IMR-90 (cell line): ENCODE measurements at regions not wholly inside any gene's neighbourhood (a gene's known extent, or its start where the extent isn't known, plus 50 kb on each side); places are given as distances from the start of the nearest gene placed in this dataset.

Source experiments
- ATAC-seq: fragments of 200-7000 bp; cut with Tn5 transposase; 2 replicates; pipeline ENCODE4 v1.9.1; 2020; ENCODE audit warnings: low read depth, mild to moderate bottlenecking, moderate library complexity
- BruUV-seq: library from RNA; stranded (reverse); fragments of 400-500 nt; replicated peaks from 2 replicates; lab custom pipeline; 2021; lab: Mats Ljungman, UMichigan
- CTCF ChIA-PET: fragments of 300-600 bp; formaldehyde crosslinking; extraction: SDS; loops from one replicate; lab custom pipeline; 2021; ENCODE audit warnings: antibody characterized with exemption; lab: Yijun Ruan, JAX
- POLR2A ChIA-PET: fragments of 300-600 bp; sonication (Branson Sonifier 250); formaldehyde crosslinking; loops from one replicate; lab custom pipeline; 2022; ENCODE audit warnings: antibody characterized with exemption; ENCODE audit not compliant: unreplicated experiment; lab: Charles Lee
- DNase-seq: peaks from one replicate; pipeline ENCODE4 v3.0.0; 2013
- H2AFZ ChIP-seq: replicated peaks from 2 replicates; pipeline ENCODE3; 2013; ENCODE audit warnings: low read length, mild to moderate bottlenecking; ENCODE audit not compliant: poor library complexity
- H2AK5ac ChIP-seq: 2 replicates; pipeline ENCODE4 v1.6.1; 2013; ENCODE audit warnings: low read depth, low read length, inconsistent platforms
- H2AK9ac ChIP-seq: replicated peaks from 2 replicates; pipeline ENCODE3; 2013; ENCODE audit warnings: mild to moderate bottlenecking, low read depth, low read length, moderate library complexity; ENCODE audit not compliant: poor library complexity
- H2BK120ac ChIP-seq: 2 replicates; pipeline ENCODE4 v1.6.1; 2013; ENCODE audit warnings: low read depth, low read length, inconsistent platforms
- H2BK15ac ChIP-seq: 3 replicates; pipeline ENCODE4 v1.6.1; 2013; ENCODE audit warnings: low read depth, low read length, inconsistent platforms
- H2BK20ac ChIP-seq: 2 replicates; pipeline ENCODE4 v1.6.1; 2013; ENCODE audit warnings: low read depth, mild to moderate bottlenecking, inconsistent platforms, low read length, moderate library complexity
- H2BK5ac ChIP-seq: 2 replicates; pipeline ENCODE4 v1.6.1; 2013; ENCODE audit warnings: mild to moderate bottlenecking, low read depth, low read length, inconsistent platforms; ENCODE audit not compliant: poor library complexity, severe bottlenecking
- H3K14ac ChIP-seq: replicated peaks from 2 replicates; pipeline ENCODE4 v1.6.1; 2013; ENCODE audit warnings: low read depth, low read length, inconsistent platforms
- H3K18ac ChIP-seq: 2 replicates; pipeline ENCODE4 v1.6.1; 2013; ENCODE audit warnings: low read depth, low read length, control low read depth
- H3K23ac ChIP-seq: 2 replicates; pipeline ENCODE4 v1.6.1; 2013; ENCODE audit warnings: low read depth, low read length, inconsistent platforms
- H3K27ac ChIP-seq: 2 replicates; pipeline ENCODE4 v1.5.1; 2013; ENCODE audit warnings: mild to moderate bottlenecking, control low read depth, low read length; ENCODE audit not compliant: insufficient read depth
- H3K27me3 ChIP-seq: 2 replicates; pipeline ENCODE4 v1.6.1; 2013; ENCODE audit warnings: low read length; ENCODE audit not compliant: control insufficient read depth, insufficient read depth
- H3K36me3 ChIP-seq: 2 replicates; pipeline ENCODE4 v1.6.1; 2013; ENCODE audit warnings: low read length, mixed read lengths; ENCODE audit not compliant: control insufficient read depth, insufficient read depth
- H3K4ac ChIP-seq: 2 replicates; pipeline ENCODE4 v1.6.1; 2013; ENCODE audit warnings: low read depth, low read length, inconsistent platforms
- H3K4me1 ChIP-seq: 2 replicates; pipeline ENCODE4 v1.6.1; 2013; ENCODE audit warnings: low read length, mixed read lengths; ENCODE audit not compliant: control insufficient read depth, insufficient read depth
- H3K4me2 ChIP-seq: 2 replicates; pipeline ENCODE4 v1.6.1; 2013; ENCODE audit warnings: low read depth, mild to moderate bottlenecking, control low read depth, low read length, moderate library complexity
- H3K4me3 ChIP-seq: 2 replicates; pipeline ENCODE4 v1.5.1; 2013; ENCODE audit warnings: low read depth, mild to moderate bottlenecking, control low read depth, low read length, moderate library complexity; ENCODE audit not compliant: insufficient read depth
- H3K56ac ChIP-seq: 2 replicates; pipeline ENCODE4 v1.6.1; 2013; ENCODE audit warnings: low read length, inconsistent platforms; ENCODE audit not compliant: insufficient read depth; ENCODE audit errors: extremely low read depth
- H3K79me1 ChIP-seq, 2 experiments: 2 replicates each; pipeline ENCODE4 v1.6.1; 2013; ENCODE audit warnings: low read length in 2 of 2, inconsistent platforms in 1 of 2, low read depth in 1 of 2
- H3K9ac ChIP-seq: 2 replicates; pipeline ENCODE4 v1.6.1; 2013; ENCODE audit warnings: low read depth, low read length, control low read depth
- H3K9me1 ChIP-seq: 2 replicates; pipeline ENCODE4 v1.6.1; 2013; ENCODE audit warnings: low read length, inconsistent platforms; ENCODE audit not compliant: insufficient read depth
- H3K9me3 ChIP-seq: 2 replicates; pipeline ENCODE4 v1.6.1; 2013; ENCODE audit warnings: low read length; ENCODE audit not compliant: control insufficient read depth, insufficient read depth
- H4K20me1 ChIP-seq: 2 replicates; pipeline ENCODE4 v1.6.1; 2013; ENCODE audit warnings: low read length, inconsistent platforms; ENCODE audit not compliant: insufficient read depth
- H4K5ac ChIP-seq: 2 replicates; pipeline ENCODE4 v1.6.1; 2013; ENCODE audit warnings: mild to moderate bottlenecking, low read depth, low read length, control low read depth
- H4K8ac ChIP-seq, 2 experiments: 2 replicates each; pipeline ENCODE4 v1.6.1; 2013; ENCODE audit warnings: low read depth in 2 of 2, low read length in 2 of 2, control low read depth in 1 of 2, inconsistent platforms in 1 of 2
- H4K91ac ChIP-seq: 2 replicates; pipeline ENCODE4 v1.6.1; 2013; ENCODE audit warnings: low read depth, low read length, inconsistent platforms; ENCODE audit not compliant: insufficient read depth
- BHLHE40 ChIP-seq: fragments of 150-350 bp; IDR thresholded peaks from 2 replicates; pipeline ENCODE4 v1.6.1; 2016; ENCODE audit warnings: mild to moderate bottlenecking, low read depth, low read length
- CEBPB ChIP-seq: IDR thresholded peaks from 2 replicates; pipeline ENCODE4 v1.6.1; 2012; ENCODE audit warnings: low read depth, low read length, improper control_type of control experiment
- CHD1 ChIP-seq: IDR thresholded peaks from 2 replicates; pipeline ENCODE4 v1.6.1; 2012; ENCODE audit warnings: low read depth, low read length, improper control_type of control experiment
- CTCF ChIP-seq: conservative IDR thresholded peaks from 2 replicates; pipeline ENCODE4 v1.5.1; 2012; ENCODE audit warnings: mild to moderate bottlenecking, low read depth, low read length, improper control_type of control experiment
- FOS ChIP-seq: fragments of 150-350 bp; IDR thresholded peaks from 2 replicates; pipeline ENCODE4 v1.6.1; 2016; ENCODE audit warnings: low read depth, low read length
- MAFK ChIP-seq: IDR thresholded peaks from 2 replicates; pipeline ENCODE4 v1.6.1; 2012; ENCODE audit warnings: low read depth, low read length, improper control_type of control experiment
- MAZ ChIP-seq: IDR thresholded peaks from 2 replicates; pipeline ENCODE4 v1.6.1; 2012; ENCODE audit warnings: low read depth, mild to moderate bottlenecking, low read length, improper control_type of control experiment, moderate library complexity, borderline replicate concordance
- MXI1 ChIP-seq: IDR thresholded peaks from 2 replicates; pipeline ENCODE4 v1.6.1; 2012; ENCODE audit warnings: low read depth, mild to moderate bottlenecking, low read length, moderate library complexity, borderline replicate concordance
- NFE2L2 ChIP-seq: fragments of 150-350 bp; IDR thresholded peaks from 2 replicates; pipeline ENCODE4 v1.6.1; 2016; ENCODE audit warnings: low read depth, mild to moderate bottlenecking, low read length
- POLR2A ChIP-seq: IDR thresholded peaks from 2 replicates; pipeline ENCODE4 v1.6.1; 2012; ENCODE audit warnings: mild to moderate bottlenecking, low read depth, low read length
- RAD21 ChIP-seq: IDR thresholded peaks from 2 replicates; pipeline ENCODE4 v1.6.1; 2012; ENCODE audit warnings: low read length, improper control_type of control experiment
- RCOR1 ChIP-seq: IDR thresholded peaks from 2 replicates; pipeline ENCODE4 v1.6.1; 2012; ENCODE audit warnings: mild to moderate bottlenecking, low read length, improper control_type of control experiment; ENCODE audit not compliant: insufficient replicate concordance
- RFX5 ChIP-seq: IDR thresholded peaks from 2 replicates; pipeline ENCODE4 v1.8.0; 2012; ENCODE audit warnings: low read depth, mild to moderate bottlenecking, low read length, moderate library complexity
- SMC3 ChIP-seq: fragments of 150-350 bp; IDR thresholded peaks from 2 replicates; pipeline ENCODE4 v1.6.1; 2016; ENCODE audit warnings: low read depth, mild to moderate bottlenecking, antibody characterized with exemption, low read length, moderate library complexity
- USF2 ChIP-seq: fragments of 150-350 bp; IDR thresholded peaks from 2 replicates; pipeline ENCODE4 v1.6.1; 2017; ENCODE audit warnings: mild to moderate bottlenecking, antibody characterized with exemption, low read length, low read depth
- dilution Hi-C: fragments of 300-500 bp; cut with HindIII; formaldehyde crosslinking; loops from one replicate; pipeline ENCODE4 v1.14.3; 2018; ENCODE audit warnings: low sequenced_read_pairs; ENCODE audit not compliant: unreplicated experiment
- in situ Hi-C: fragments of 300-500 bp; cut with MboI; formaldehyde crosslinking; loops from 3 replicates; pipeline ENCODE4 v1.14.3; 2019; ENCODE audit warnings: low sequenced_read_pairs, inconsistent platforms, mixed read lengths
- intact Hi-C: fragments of 100-400 bp; cut with micrococcal nuclease; formaldehyde crosslinking; loops from 2 replicates; pipeline ENCODE4 v1.10.0; 2022
- TF ChIP-seq, protein P1 (sequence below): fragments of 150-350 bp; IDR thresholded peaks from 2 replicates; pipeline ENCODE4 v1.6.1; 2016; ENCODE audit warnings: low read depth, mild to moderate bottlenecking, low read length, moderate library complexity, borderline replicate concordance

DNA sequence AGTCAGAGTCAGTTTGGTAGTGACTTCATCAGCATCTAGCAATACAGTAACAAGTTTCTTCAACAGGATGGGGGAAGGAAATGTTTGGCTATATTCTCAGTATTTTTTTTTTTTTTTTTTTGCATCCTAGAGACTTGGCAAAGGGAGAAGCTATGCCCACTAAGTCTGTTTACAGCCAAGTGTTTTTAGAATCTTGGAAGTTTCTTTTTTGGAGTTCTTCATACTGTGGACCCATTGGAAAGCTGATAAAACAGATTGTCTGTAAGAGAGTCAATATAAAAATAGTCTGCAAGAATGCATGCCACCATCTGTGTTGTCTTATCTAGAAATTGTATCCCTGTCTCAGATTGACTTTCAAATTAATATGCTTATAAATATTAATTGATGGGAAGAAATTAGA is 171.2 kb downstream of the ADCYAP1 start:
- Histone ChIP-seq H4K20me1 (no peaks in the 10 kb centered on the region), H3K79me1 (no peaks in the 10 kb centered on the region), H3K9ac (no peak overlapping the region), H3K4me2 (no peak overlapping the region), H2AK9ac (no peak overlapping the region), H2BK120ac (no peak overlapping the region), H3K4me3 (no peak overlapping the region), H3K9me3 (peaks cover 5% of the 10 kb centered on the region), H4K5ac (no peak overlapping the region), H3K23ac (no peak overlapping the region), H3K9me1 (no peaks in the 10 kb centered on the region), H3K4me1 (no peaks in the 10 kb centered on the region), H3K27ac (no peak overlapping the region), H3K36me3 (no peaks in the 10 kb centered on the region), H4K91ac (no peak overlapping the region), H2BK5ac (no peak overlapping the region), H4K8ac (no peak overlapping the region), H2BK15ac (no peak overlapping the region), H3K18ac (no peak overlapping the region), H3K14ac (no peak overlapping the region), H2AFZ (no peak overlapping the region), H2BK20ac (no peak overlapping the region), H3K27me3 (no peaks in the 10 kb centered on the region), H3K56ac (no peak overlapping the region), H3K4ac (no peak overlapping the region), H2AK5ac (no peak overlapping the region)
- ATAC-seq, result no peak
- TF ChIP-seq RCOR1 (no peak), MAFK (no peak), CHD1 (no peak), SMC3 (no peak), MAZ (no peak), MXI1 (no peak), FOS (no peak), NFE2L2 (no peak), USF2 (no peak), POLR2A (no peak), BHLHE40 (no peak), RFX5 (no peak), CTCF (no peak), RAD21 (no peak), CEBPB (no peak)
- TF ChIP-seq, protein P1, sequence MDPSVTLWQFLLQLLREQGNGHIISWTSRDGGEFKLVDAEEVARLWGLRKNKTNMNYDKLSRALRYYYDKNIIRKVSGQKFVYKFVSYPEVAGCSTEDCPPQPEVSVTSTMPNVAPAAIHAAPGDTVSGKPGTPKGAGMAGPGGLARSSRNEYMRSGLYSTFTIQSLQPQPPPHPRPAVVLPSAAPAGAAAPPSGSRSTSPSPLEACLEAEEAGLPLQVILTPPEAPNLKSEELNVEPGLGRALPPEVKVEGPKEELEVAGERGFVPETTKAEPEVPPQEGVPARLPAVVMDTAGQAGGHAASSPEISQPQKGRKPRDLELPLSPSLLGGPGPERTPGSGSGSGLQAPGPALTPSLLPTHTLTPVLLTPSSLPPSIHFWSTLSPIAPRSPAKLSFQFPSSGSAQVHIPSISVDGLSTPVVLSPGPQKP, result no peak
- DNase-seq, result no peak
- in situ Hi-C loops, result no loop called here
- ChIA-PET CTCF (interaction anchor here (0.5 kb wide), 1 partner anchor 820 kb away, joined by 4 read pairs; no protein-coding TSS in a partner anchor), POLR2A (no interaction called here)
- dilution Hi-C loops, result no loop called here
- intact Hi-C loops, result no loop called here
- BruUV-seq, result no TSS peak
